H9 (cell line): ENCODE measurements at regions not wholly inside any gene's neighbourhood (a gene's known extent, or its start where the extent isn't known, plus 50 kb on each side); places are given as distances from the start of the nearest gene placed in this dataset.

Experiments
- DNase-seq: peaks from one replicate; pipeline ENCODE4 v3.0.0-alpha.2; 2017
- H2AFZ ChIP-seq: one replicate; pipeline ENCODE4 v1.6.1; 2013; ENCODE audit warnings: mild to moderate bottlenecking, low read length, control low read depth, moderate library complexity
- H2AK5ac ChIP-seq: 2 replicates; pipeline ENCODE4 v1.6.1; 2013; ENCODE audit warnings: low read length, control low read depth, mixed read lengths; ENCODE audit not compliant: insufficient read length
- H2BK120ac ChIP-seq: one replicate; pipeline ENCODE4 v1.6.1; 2013; ENCODE audit warnings: low read depth, mild to moderate bottlenecking, low read length, control low read depth, inconsistent platforms; ENCODE audit not compliant: poor library complexity, severe bottlenecking
- H2BK12ac ChIP-seq: 2 replicates; pipeline ENCODE4 v1.6.1; 2013; ENCODE audit warnings: low read length, control low read depth, mixed read lengths, low read depth; ENCODE audit not compliant: insufficient read length
- H2BK15ac ChIP-seq: 2 replicates; pipeline ENCODE4 v1.6.1; 2013; ENCODE audit warnings: low read depth, low read length, control low read depth
- H2BK20ac ChIP-seq: one replicate; pipeline ENCODE4 v1.6.1; 2013; ENCODE audit warnings: low read depth, mild to moderate bottlenecking, low read length, control low read depth, inconsistent platforms; ENCODE audit not compliant: poor library complexity, severe bottlenecking
- H2BK5ac ChIP-seq: 2 replicates; pipeline ENCODE4 v1.6.1; 2013; ENCODE audit warnings: low read length, control low read depth, mixed read lengths; ENCODE audit not compliant: insufficient read length
- H3K14ac ChIP-seq: 2 replicates; pipeline ENCODE4 v1.6.1; 2013; ENCODE audit warnings: low read length, control low read depth; ENCODE audit not compliant: insufficient read depth
- H3K18ac ChIP-seq: 2 replicates; pipeline ENCODE4 v1.6.1; 2013; ENCODE audit warnings: low read depth, mild to moderate bottlenecking, mixed read lengths, low read length, control low read depth; ENCODE audit not compliant: insufficient read length
- H3K23ac ChIP-seq: 2 replicates; pipeline ENCODE4 v1.6.1; 2013; ENCODE audit warnings: low read length, control low read depth, mixed read lengths, low read depth; ENCODE audit not compliant: insufficient read length
- H3K23me2 ChIP-seq: 2 replicates; pipeline ENCODE4 v1.6.1; 2013; ENCODE audit warnings: low read depth, mild to moderate bottlenecking, mixed read lengths, low read length, control low read depth; ENCODE audit not compliant: insufficient read length, poor library complexity, severe bottlenecking
- H3K27ac ChIP-seq: 2 replicates; pipeline ENCODE4 v1.5.1; 2013; ENCODE audit warnings: low read length, control low read depth, mixed read lengths, low read depth; ENCODE audit not compliant: insufficient read length
- H3K27me3 ChIP-seq: 2 replicates; pipeline ENCODE4 v1.6.1; 2013; ENCODE audit warnings: low read length, control low read depth, inconsistent platforms; ENCODE audit not compliant: insufficient read depth
- H3K4ac ChIP-seq: 2 replicates; pipeline ENCODE4 v1.6.1; 2013; ENCODE audit warnings: low read depth, mild to moderate bottlenecking, control low read depth, inconsistent platforms, low read length, moderate library complexity
- H3K4me1 ChIP-seq: 2 replicates; pipeline ENCODE4 v1.6.1; 2013; ENCODE audit warnings: low read length, control low read depth, inconsistent platforms; ENCODE audit not compliant: insufficient read depth
- H3K4me2 ChIP-seq: 2 replicates; pipeline ENCODE4 v1.6.1; 2013; ENCODE audit warnings: low read length, control low read depth, mixed read lengths; ENCODE audit not compliant: insufficient read length, insufficient read depth
- H3K56ac ChIP-seq: 2 replicates; pipeline ENCODE4 v1.6.1; 2013; ENCODE audit warnings: low read depth, mild to moderate bottlenecking, mixed read lengths, low read length, control low read depth; ENCODE audit not compliant: insufficient read length
- H3K79me1 ChIP-seq: 2 replicates; pipeline ENCODE4 v1.6.1; 2013; ENCODE audit warnings: low read depth, mild to moderate bottlenecking, moderate library complexity, low read length, control low read depth, inconsistent platforms; ENCODE audit not compliant: insufficient read depth, poor library complexity, severe bottlenecking
- H3K79me2 ChIP-seq: 2 replicates; pipeline ENCODE4 v1.6.1; 2013; ENCODE audit warnings: low read length, control low read depth, inconsistent platforms; ENCODE audit not compliant: insufficient read depth
- H3K9ac ChIP-seq: 2 replicates; pipeline ENCODE4 v1.6.1; 2013; ENCODE audit warnings: low read length, control low read depth, mixed read lengths; ENCODE audit not compliant: insufficient read length; ENCODE audit errors: extremely low read depth
- H3K9me3 ChIP-seq: one replicate; pipeline ENCODE4 v1.6.1; 2013; ENCODE audit warnings: low read depth, low read length, inconsistent platforms; ENCODE audit not compliant: control insufficient read depth
- H3T11ph ChIP-seq: one replicate; pipeline ENCODE4 v1.6.1; 2013; ENCODE audit warnings: mild to moderate bottlenecking, low read length, control low read depth, inconsistent platforms
- H4K20me1 ChIP-seq: one replicate; pipeline ENCODE4 v1.6.1; 2013; ENCODE audit not compliant: control insufficient read depth, insufficient read length, insufficient read depth
- H4K5ac ChIP-seq: 2 replicates; pipeline ENCODE4 v1.6.1; 2013; ENCODE audit warnings: low read depth, mild to moderate bottlenecking, mixed read lengths, low read length, control low read depth; ENCODE audit not compliant: insufficient read length
- H4K8ac ChIP-seq: replicated peaks from 2 replicates; pipeline ENCODE4 v1.6.1; 2013; ENCODE audit warnings: low read length, control low read depth, mixed read lengths, low read depth; ENCODE audit not compliant: insufficient read length
- H4K91ac ChIP-seq: 2 replicates; pipeline ENCODE4 v1.6.1; 2013; ENCODE audit warnings: low read depth, mild to moderate bottlenecking, moderate library complexity, mixed read lengths, low read length, control low read depth; ENCODE audit not compliant: insufficient read length
- H3K27ac Mint-ChIP-seq, 3 experiments: 2 replicates in 2 of 3; 3 replicates in 1 of 3; pipeline ENCODE4 v1.8.0; 2020 to 2021; ENCODE audit warnings: mixed read lengths in 3 of 3, mild to moderate bottlenecking in 1 of 3, moderate library complexity in 1 of 3
- H3K27me3 Mint-ChIP-seq: 2 replicates; pipeline ENCODE4 v1.8.0; 2021; ENCODE audit warnings: low read depth, mild to moderate bottlenecking, moderate library complexity, mixed read lengths
- H3K36me3 Mint-ChIP-seq, 3 experiments: 2 replicates in 2 of 3; 3 replicates in 1 of 3; pipeline ENCODE4 v1.8.0; 2020 to 2021; ENCODE audit warnings: low read depth in 3 of 3, mixed read lengths in 3 of 3; ENCODE audit not compliant: insufficient read depth in 1 of 3
- H3K4me1 Mint-ChIP-seq, 2 experiments: 2 replicates each; pipeline ENCODE4 v1.8.0; 2020; ENCODE audit warnings: mixed read lengths in 2 of 2
- H3K4me3 Mint-ChIP-seq, 2 experiments: 2 replicates in 1 of 2; 3 replicates in 1 of 2; pipeline ENCODE4 v1.8.0; 2020 to 2021; ENCODE audit warnings: mild to moderate bottlenecking in 2 of 2, mixed read lengths in 2 of 2, moderate library complexity in 1 of 2
- H3K9me3 Mint-ChIP-seq, 2 experiments: 2 replicates in 1 of 2; 3 replicates in 1 of 2; pipeline ENCODE4 v1.8.0; 2020; ENCODE audit warnings: mild to moderate bottlenecking in 2 of 2, mixed read lengths in 2 of 2, moderate library complexity in 1 of 2
- WGBS: extraction: QIAGEN DNeasy Blood & Tissue Kit; methylation state at CpG from one replicate; pipeline ENCODE4 v1.1.7; 2013; ENCODE audit warnings: missing lambda C conversion rate, low lambda C conversion rate, mixed read lengths; ENCODE audit not compliant: insufficient read length; ENCODE audit errors: extremely low coverage; 5-methylcytosine and 5-hydroxymethylcytosine counted together
- TF ChIP-seq, protein P1 (sequence below): fragments of 200-600 bp; sonication (generic); conservative IDR thresholded peaks from 3 replicates; pipeline ENCODE4 v1.8.0; 2021; ENCODE audit warnings: antibody characterized with exemption, mild to moderate bottlenecking

DNA sequence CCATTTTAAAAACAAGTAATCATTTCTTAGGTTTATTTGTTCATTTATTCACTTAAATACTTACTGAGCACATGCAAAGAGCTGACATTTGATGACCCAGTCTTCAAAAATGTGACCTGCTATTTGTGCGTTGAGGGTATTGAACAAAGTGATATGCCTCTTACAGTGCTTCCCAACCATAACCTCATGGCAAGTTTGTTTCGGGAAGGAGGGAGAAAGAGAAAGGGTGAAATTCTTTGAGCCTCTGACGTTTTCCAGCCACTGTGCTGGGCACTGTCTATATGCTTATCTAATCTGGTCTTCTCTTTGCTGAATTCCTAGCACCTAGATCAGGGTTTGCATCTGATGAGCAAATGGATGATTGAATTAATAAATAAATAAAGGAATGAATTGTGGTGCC, 479.1 kb downstream of the HAPSTR1 start:
- Histone ChIP-seq H2BK15ac (no peak overlapping the region), H3K9ac (no peak overlapping the region), H3K56ac (no peak overlapping the region), H3K18ac (no peak overlapping the region), H2BK12ac (no peak overlapping the region), H3T11ph (no peak overlapping the region), H3K4ac (no peak overlapping the region), H2AFZ (no peak overlapping the region), H3K79me1 (no peaks in the 10 kb centered on the region), H4K5ac (no peak overlapping the region), H4K91ac (no peak overlapping the region), H3K27ac (no peak overlapping the region), H3K23ac (no peak overlapping the region), H3K27me3 (no peaks in the 10 kb centered on the region; the same call in 1 of the 2 replicates), H4K8ac (no peak overlapping the region), H3K79me2 (no peaks in the 10 kb centered on the region), H3K4me1 (peaks cover 4% of the 10 kb centered on the region; the same call in 1 of the 2 replicates), H2AK5ac (no peak overlapping the region), H3K9me3 (no peaks in the 10 kb centered on the region), H2BK120ac (no peak overlapping the region), H3K23me2 (no peaks in the 10 kb centered on the region), H2BK20ac (no peak overlapping the region), H2BK5ac (no peak overlapping the region), H4K20me1 (no peaks in the 10 kb centered on the region), H3K4me2 (no peak overlapping the region), H3K14ac (no peak overlapping the region)
- Mint-ChIP-seq H3K36me3 (no peaks in the 10 kb centered on the region; a peak in 2 of 7 replicates), H3K4me3 (no peak overlapping the region), H3K27me3 (no peaks in the 10 kb centered on the region), H3K4me1 (peaks cover 16 to 17% of the 10 kb centered on the region in 2 experiments), H3K9me3 (no peaks in the 10 kb centered on the region), H3K27ac (no peak overlapping the region)
- DNase-seq = no peak
- no CpG with 5 or more reads among the region's 3 CpGs for WGBS
- TF ChIP-seq, protein P1, sequence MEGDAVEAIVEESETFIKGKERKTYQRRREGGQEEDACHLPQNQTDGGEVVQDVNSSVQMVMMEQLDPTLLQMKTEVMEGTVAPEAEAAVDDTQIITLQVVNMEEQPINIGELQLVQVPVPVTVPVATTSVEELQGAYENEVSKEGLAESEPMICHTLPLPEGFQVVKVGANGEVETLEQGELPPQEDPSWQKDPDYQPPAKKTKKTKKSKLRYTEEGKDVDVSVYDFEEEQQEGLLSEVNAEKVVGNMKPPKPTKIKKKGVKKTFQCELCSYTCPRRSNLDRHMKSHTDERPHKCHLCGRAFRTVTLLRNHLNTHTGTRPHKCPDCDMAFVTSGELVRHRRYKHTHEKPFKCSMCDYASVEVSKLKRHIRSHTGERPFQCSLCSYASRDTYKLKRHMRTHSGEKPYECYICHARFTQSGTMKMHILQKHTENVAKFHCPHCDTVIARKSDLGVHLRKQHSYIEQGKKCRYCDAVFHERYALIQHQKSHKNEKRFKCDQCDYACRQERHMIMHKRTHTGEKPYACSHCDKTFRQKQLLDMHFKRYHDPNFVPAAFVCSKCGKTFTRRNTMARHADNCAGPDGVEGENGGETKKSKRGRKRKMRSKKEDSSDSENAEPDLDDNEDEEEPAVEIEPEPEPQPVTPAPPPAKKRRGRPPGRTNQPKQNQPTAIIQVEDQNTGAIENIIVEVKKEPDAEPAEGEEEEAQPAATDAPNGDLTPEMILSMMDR = no peak
